ENCODE measurements at regions not wholly inside any gene's neighbourhood (a gene's known extent, or its start where the extent isn't known, plus 50 kb on each side); places are given as distances from the start of the nearest gene placed in this dataset.

DNA sequence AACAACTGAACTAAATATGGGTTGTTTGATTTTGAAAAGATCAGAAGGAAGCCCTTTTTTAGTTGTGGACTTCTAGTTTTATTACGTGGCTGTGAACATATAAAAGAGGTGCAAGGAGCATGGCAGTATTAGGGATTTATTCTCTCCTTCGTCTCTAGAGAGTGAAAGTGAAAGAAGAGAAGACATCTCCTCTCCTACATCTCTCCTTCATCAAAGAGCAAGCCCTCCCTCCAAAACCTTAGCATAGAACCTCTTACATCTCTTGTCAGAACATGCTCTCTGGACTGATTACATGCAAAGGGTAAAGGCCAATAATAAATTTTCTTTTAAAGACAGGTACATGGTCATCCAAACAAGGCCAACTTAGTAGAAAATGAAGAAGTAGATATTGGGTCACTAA, 184.3 kb upstream of the IRX1 start:
- no peak for TF ChIP-seq EP300 (IDR thresholded peaks at IDR 0.05; ENCODE audit: low read depth)
- TF ChIP-seq, protein P1, sequence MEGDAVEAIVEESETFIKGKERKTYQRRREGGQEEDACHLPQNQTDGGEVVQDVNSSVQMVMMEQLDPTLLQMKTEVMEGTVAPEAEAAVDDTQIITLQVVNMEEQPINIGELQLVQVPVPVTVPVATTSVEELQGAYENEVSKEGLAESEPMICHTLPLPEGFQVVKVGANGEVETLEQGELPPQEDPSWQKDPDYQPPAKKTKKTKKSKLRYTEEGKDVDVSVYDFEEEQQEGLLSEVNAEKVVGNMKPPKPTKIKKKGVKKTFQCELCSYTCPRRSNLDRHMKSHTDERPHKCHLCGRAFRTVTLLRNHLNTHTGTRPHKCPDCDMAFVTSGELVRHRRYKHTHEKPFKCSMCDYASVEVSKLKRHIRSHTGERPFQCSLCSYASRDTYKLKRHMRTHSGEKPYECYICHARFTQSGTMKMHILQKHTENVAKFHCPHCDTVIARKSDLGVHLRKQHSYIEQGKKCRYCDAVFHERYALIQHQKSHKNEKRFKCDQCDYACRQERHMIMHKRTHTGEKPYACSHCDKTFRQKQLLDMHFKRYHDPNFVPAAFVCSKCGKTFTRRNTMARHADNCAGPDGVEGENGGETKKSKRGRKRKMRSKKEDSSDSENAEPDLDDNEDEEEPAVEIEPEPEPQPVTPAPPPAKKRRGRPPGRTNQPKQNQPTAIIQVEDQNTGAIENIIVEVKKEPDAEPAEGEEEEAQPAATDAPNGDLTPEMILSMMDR (IDR thresholded peaks at IDR 0.05), result no peak

Measured in transverse colon (tissue), 3 donors.